ENCODE measurements at regions not wholly inside any gene's neighbourhood (a gene's known extent, or its start where the extent isn't known, plus 50 kb on each side); places are given as distances from the start of the nearest gene placed in this dataset.

- Mint-ChIP-seq H3K4me3 (no peak overlapping the region), H3K36me3 (ENCODE audit: low read depth) (no peaks in the 10 kb centered on the region), H3K27ac (no peak overlapping the region), H3K4me1 (peaks cover 4% of the 10 kb centered on the region), H3K27me3 (peaks cover 4% of the 10 kb centered on the region), H3K9me3 (peaks cover 2% of the 10 kb centered on the region)
- ATAC-seq (ENCODE audit: low read depth) = no peak
- TF ChIP-seq CTCF (IDR thresholded peaks at IDR 0.05) = no peak
- POLR2A ChIA-PET = no interaction called here
- CTCF ChIA-PET = no interaction called here
- no peak for DNase-seq
- intact Hi-C loops (cut with micrococcal nuclease) = no loop called here
These were observed 67.1 kb upstream of the NBL1 start for GRCh38 chr1:19577036-19577435.

- intact Hi-C loops (cut with micrococcal nuclease) = no loop called here
These were observed 74.3 kb upstream of the NBL1 start for GRCh38 chr1:19569786-19570185.

GRCh38 chr1:19567041-19567440 is 77.1 kb upstream of the NBL1 start:
- ChIA-PET CTCF (no interaction called here), POLR2A (no interaction called here)
- Mint-ChIP-seq H3K27me3 (peaks cover 4% of the 10 kb centered on the region), H3K9me3 (peaks cover 2% of the 10 kb centered on the region), H3K4me1 (no peaks in the 10 kb centered on the region), H3K36me3 (ENCODE audit: low read depth) (no peaks in the 10 kb centered on the region), H3K4me3 (no peak overlapping the region), H3K27ac (no peak overlapping the region)
- intact Hi-C loops (cut with micrococcal nuclease) = no loop called here
- TF ChIP-seq CTCF (IDR thresholded peaks at IDR 0.05) = no peak
- DNase-seq (no peak), ATAC-seq (ENCODE audit: low read depth) (no peak)

More at GRCh38 chr1:19569786-19570185, 74.3 kb upstream of the NBL1 start:
- no peak overlapping the region for H3K4me3 Mint-ChIP-seq
- peaks cover 7% of the 10 kb centered on the region for H3K27me3 Mint-ChIP-seq
- no peaks in the 10 kb centered on the region for H3K36me3 Mint-ChIP-seq (ENCODE audit: low read depth)
- H3K9me3 Mint-ChIP-seq = peaks cover 5% of the 10 kb centered on the region
- DNase-seq = no peak
- POLR2A ChIA-PET = interaction anchor here (0.7 kb wide), 1 partner anchor 1200 kb away, joined by 3 read pairs; no protein-coding TSS in a partner anchor
- CTCF ChIA-PET = no interaction called here
- no peak for TF ChIP-seq CTCF (IDR thresholded peaks at IDR 0.05)
- no peak overlapping the region for H3K27ac Mint-ChIP-seq
- no peaks in the 10 kb centered on the region for H3K4me1 Mint-ChIP-seq
- no peak for ATAC-seq (ENCODE audit: low read depth)

- Mint-ChIP-seq H3K4me1 (no peaks in the 10 kb centered on the region), H3K36me3 (ENCODE audit: low read depth) (no peaks in the 10 kb centered on the region), H3K4me3 (no peak overlapping the region), H3K9me3 (no peaks in the 10 kb centered on the region), H3K27ac (no peak overlapping the region), H3K27me3 (no peaks in the 10 kb centered on the region)
- ChIA-PET POLR2A (interaction anchor here (0.7 kb wide), 1 partner anchor 319 kb away, joined by 4 read pairs; no protein-coding TSS in a partner anchor), CTCF (no interaction called here)
- ATAC-seq (ENCODE audit: low read depth) (no peak), DNase-seq (no peak)
- TF ChIP-seq CTCF (IDR thresholded peaks at IDR 0.05) = no peak
- intact Hi-C loops (cut with micrococcal nuclease) = no loop called here
These were observed 79.0 kb upstream of the CAPZB start for GRCh38 chr1:19564366-19564765.

- Mint-ChIP-seq H3K36me3 (ENCODE audit: low read depth) (no peaks in the 10 kb centered on the region), H3K4me3 (no peak overlapping the region), H3K27me3 (peaks cover 2% of the 10 kb centered on the region), H3K27ac (no peak overlapping the region), H3K4me1 (no peaks in the 10 kb centered on the region), H3K9me3 (no peaks in the 10 kb centered on the region)
- ATAC-seq (ENCODE audit: low read depth) = no peak
- DNase-seq = no peak
- intact Hi-C loops (cut with micrococcal nuclease) = no loop called here
- CTCF ChIA-PET = no interaction called here
- POLR2A ChIA-PET = interaction anchor here (1.1 kb wide), 1 partner anchor 33 kb away, joined by 3 read pairs; a partner anchor contains a TSS
- TF ChIP-seq CTCF (IDR thresholded peaks at IDR 0.05) = no peak
These were observed 78.2 kb upstream of the CAPZB start for GRCh38 chr1:19563324-19564097.
